Endothelial cell of umbilical vein (primary cell): ENCODE measurements at regions not wholly inside any gene's neighbourhood (a gene's known extent, or its start where the extent isn't known, plus 50 kb on each side); places are given as distances from the start of the nearest gene placed in this dataset.

Experiments
- EZH2 ChIP-seq: IDR thresholded peaks from 2 replicates; pipeline ENCODE4 v1.6.1; 2012; ENCODE audit warnings: borderline replicate concordance, low read depth, mild to moderate bottlenecking, moderate library complexity, low read length, inconsistent platforms; ENCODE audit not compliant: severe bottlenecking
- FOS ChIP-seq: IDR thresholded peaks from 2 replicates; pipeline ENCODE4 v1.6.1; 2011; ENCODE audit warnings: mild to moderate bottlenecking, low read length, moderate library complexity, borderline replicate concordance; ENCODE audit not compliant: insufficient read depth
- MYC ChIP-seq: IDR thresholded peaks from one replicate; pipeline ENCODE4 v1.6.1; 2011; ENCODE audit warnings: mild to moderate bottlenecking, low read depth, low read length
- POLR2A ChIP-seq: IDR thresholded peaks from 2 replicates; pipeline ENCODE4 v1.6.1; 2012; ENCODE audit warnings: low read depth, mild to moderate bottlenecking, control low read depth, low read length
- POLR2AphosphoS5 ChIP-seq: IDR thresholded peaks from 2 replicates; pipeline ENCODE4 v1.6.1; 2012; ENCODE audit warnings: low read depth, mild to moderate bottlenecking, control low read depth, low read length, moderate library complexity; ENCODE audit not compliant: insufficient read depth
- TF ChIP-seq, protein P1 (sequence below), 2 donors: IDR thresholded peaks; 1 replicate in 1 of 2; 2 replicates in 1 of 2; pipeline ENCODE4 v1.5.1; 2011; ENCODE audit warnings: low read length in 2 of 2, mild to moderate bottlenecking in 2 of 2, moderate library complexity in 2 of 2, control low read depth in 1 of 2, inconsistent platforms in 1 of 2, low read depth in 1 of 2; ENCODE audit not compliant: insufficient read depth in 1 of 2; ENCODE audit errors: extremely low read depth in 1 of 2
- TF ChIP-seq, protein P2 (sequence below): IDR thresholded peaks from 2 replicates; pipeline ENCODE4 v1.6.1; 2011; ENCODE audit not compliant: insufficient read depth, insufficient read length

DNA sequence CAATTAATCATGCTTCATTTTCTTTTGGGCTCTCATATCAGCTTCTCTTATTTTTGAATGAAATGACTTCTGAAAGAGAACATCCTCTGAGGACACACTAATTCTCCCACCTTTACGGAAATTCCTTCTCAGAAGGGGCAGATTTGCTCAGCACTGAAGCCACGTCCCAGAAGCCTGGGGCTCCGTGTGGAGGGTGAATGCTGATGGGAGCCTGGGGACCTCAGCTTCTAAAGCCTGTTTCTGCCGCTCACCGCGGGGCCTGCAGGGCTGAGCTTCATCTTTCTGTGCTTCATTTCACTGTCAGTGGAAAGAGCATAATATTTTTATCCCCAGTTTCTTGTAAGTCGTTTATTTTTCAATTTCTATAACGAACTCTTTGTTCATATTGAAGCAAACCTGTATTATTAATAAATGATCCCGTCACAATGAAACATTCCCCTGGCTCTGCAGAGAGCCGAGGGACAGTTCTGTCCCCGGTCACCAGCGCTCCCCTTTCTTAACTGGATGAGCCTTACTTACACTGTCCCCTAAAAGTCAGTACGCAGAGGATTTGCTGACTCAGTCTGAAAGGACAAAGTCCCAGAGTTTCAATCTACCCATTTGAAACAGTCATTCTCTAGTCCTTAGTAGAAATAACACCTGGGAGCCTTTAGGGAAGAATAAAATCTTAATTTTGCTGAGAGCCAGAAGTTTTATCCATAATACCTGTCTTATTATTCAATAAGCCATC, 364.6 kb upstream of the FAT1 start:
- TF ChIP-seq, protein P1, sequence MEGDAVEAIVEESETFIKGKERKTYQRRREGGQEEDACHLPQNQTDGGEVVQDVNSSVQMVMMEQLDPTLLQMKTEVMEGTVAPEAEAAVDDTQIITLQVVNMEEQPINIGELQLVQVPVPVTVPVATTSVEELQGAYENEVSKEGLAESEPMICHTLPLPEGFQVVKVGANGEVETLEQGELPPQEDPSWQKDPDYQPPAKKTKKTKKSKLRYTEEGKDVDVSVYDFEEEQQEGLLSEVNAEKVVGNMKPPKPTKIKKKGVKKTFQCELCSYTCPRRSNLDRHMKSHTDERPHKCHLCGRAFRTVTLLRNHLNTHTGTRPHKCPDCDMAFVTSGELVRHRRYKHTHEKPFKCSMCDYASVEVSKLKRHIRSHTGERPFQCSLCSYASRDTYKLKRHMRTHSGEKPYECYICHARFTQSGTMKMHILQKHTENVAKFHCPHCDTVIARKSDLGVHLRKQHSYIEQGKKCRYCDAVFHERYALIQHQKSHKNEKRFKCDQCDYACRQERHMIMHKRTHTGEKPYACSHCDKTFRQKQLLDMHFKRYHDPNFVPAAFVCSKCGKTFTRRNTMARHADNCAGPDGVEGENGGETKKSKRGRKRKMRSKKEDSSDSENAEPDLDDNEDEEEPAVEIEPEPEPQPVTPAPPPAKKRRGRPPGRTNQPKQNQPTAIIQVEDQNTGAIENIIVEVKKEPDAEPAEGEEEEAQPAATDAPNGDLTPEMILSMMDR (IDR thresholded peaks at IDR 0.05; ENCODE audit: extremely low read depth in 1 of 2, insufficient read depth in 1 of 2, low read depth in 1 of 2, low read length in 2 of 2) = no peak
- no peak for TF ChIP-seq MYC
- TF ChIP-seq POLR2AphosphoS5 = no peak
- TF ChIP-seq FOS = no peak
- no peak for TF ChIP-seq POLR2A
- no peak for TF ChIP-seq EZH2
- TF ChIP-seq, protein P2, sequence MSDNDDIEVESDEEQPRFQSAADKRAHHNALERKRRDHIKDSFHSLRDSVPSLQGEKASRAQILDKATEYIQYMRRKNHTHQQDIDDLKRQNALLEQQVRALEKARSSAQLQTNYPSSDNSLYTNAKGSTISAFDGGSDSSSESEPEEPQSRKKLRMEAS = no peak
